KG1 (cell line): ENCODE measurements at regions not wholly inside any gene's neighbourhood (a gene's known extent, or its start where the extent isn't known, plus 50 kb on each side); places are given as distances from the start of the nearest gene placed in this dataset.
"Not testable (repeated sequence)": the region's sequence is repeated elsewhere in the genome, so short reads cannot be mapped to it uniquely, and the experiment has no call there.

ENCODE experiments used
- DNase-seq: peaks from one replicate; lab custom pipeline; 2025; lab: John Stamatoyannopoulos, UW

DNA sequence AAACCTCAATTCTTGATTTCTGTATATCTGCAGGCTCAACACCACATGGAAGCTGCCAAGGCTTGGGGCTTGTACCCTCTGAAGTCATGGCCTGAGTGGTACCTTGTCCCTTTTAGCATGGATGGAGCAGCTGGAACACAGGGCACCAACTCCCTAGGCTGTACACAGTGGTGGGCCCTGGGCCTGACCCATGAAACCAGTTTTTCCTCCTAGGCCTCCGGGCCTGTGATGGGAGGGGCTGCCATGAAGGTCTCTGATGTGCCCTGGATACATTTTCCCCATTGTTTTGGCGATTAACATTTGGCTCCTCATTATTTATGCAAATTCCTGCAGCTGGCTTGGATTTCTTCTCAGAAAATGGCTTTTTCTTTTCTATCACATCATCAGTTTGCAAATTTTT, 131.6 kb downstream of the NDFIP2 start:
- DNase-seq: no peak

DNA sequence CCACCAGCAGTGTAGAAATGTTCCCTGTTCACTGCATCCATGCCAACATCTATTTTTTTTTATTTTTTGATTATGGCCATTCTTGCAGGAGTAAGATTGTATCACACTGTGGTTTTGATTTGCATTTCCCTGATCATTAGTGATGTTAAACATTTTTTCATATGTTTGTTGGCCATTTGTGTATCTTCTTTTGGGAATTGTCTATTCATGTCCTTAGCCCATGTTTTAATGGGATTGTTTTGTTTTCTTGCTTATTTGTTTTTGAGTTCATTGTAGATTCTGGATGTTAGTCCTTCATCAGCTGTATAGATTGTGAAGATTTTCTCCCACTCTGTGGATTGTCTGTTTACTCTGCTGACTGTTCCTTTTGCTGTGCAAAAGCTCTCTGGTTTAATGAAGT, 126.9 kb downstream of the NDFIP2 start:
- DNase-seq: not testable (repeated sequence)
